ENCODE measurements at regions not wholly inside any gene's neighbourhood (a gene's known extent, or its start where the extent isn't known, plus 50 kb on each side); places are given as distances from the start of the nearest gene placed in this dataset.

DNA sequence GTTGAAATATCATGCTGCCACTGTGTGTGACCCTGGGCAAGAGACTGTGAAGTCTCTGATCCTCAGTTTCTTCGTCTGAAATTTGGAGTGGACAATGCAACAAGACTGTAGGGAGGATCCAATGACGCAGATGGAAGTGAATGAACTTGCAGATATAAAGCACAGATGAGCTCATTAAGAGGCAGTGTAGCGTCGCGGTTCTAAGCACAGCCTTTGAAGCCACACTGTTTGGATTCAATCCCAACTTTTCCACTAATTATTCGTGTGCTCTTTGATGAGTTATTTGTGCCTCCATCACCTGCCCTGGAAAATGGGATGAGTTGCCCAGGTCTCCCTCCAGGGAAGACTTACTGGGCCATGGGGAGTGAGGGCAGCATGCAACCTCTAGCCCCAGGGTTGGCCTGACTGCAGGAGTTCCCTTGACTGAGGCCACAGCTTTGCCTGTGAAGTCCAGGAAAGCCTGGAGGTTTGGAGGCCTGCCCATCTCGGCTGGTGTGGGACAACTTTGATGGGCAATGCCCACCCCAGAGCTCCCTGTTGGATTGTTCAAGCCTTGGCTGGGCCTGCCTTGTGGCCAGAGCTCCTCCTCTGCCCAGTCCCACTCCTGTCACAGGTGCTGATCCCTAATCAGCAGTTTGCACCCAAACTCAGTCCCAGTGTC, 266.0 kb upstream of the B3GAT1 start:
- H3K79me2 ChIP-seq (ENCODE audit: insufficient read depth, low read length), result no peaks in the 10 kb centered on the region
- H4K91ac ChIP-seq (ENCODE audit: insufficient read length, low read depth, low read length), result no peak overlapping the region
- H3K4me1 ChIP-seq (ENCODE audit: insufficient read depth, low read length), result no peaks in the 10 kb centered on the region
- no peak overlapping the region for H4K5ac ChIP-seq (ENCODE audit: insufficient read length, low read depth, low read length)
- H3T11ph ChIP-seq (ENCODE audit: low read length), result no peak overlapping the region
- no peak overlapping the region for H3K4ac ChIP-seq (ENCODE audit: low read depth, low read length)
- H2BK15ac ChIP-seq (ENCODE audit: low read depth, low read length), result no peak overlapping the region
- H3K9me3 ChIP-seq (ENCODE audit: control insufficient read depth, low read depth, low read length), result no peaks in the 10 kb centered on the region
- no peaks in the 10 kb centered on the region for H3K79me1 ChIP-seq (ENCODE audit: insufficient read depth, low read depth, low read length, poor library complexity, severe bottlenecking)
- DNase-seq, result no peak
- H2BK20ac ChIP-seq (ENCODE audit: low read depth, low read length, poor library complexity, severe bottlenecking), result no peak overlapping the region
- peaks cover 0 to 4% of the 10 kb centered on the region in 2 experiments; a peak in 2 of 5 replicates for H3K9me3 Mint-ChIP-seq
- H3K27me3 ChIP-seq (ENCODE audit: insufficient read depth, low read length), result no peaks in the 10 kb centered on the region
- no peaks in the 10 kb centered on the region for H3K4me1 Mint-ChIP-seq
- no peak overlapping the region for H3K4me3 Mint-ChIP-seq
- no peak overlapping the region for H2AK5ac ChIP-seq (ENCODE audit: insufficient read length, low read length)
- H2BK5ac ChIP-seq (ENCODE audit: insufficient read length, low read length), result no peak overlapping the region
- TF ChIP-seq, protein P1, sequence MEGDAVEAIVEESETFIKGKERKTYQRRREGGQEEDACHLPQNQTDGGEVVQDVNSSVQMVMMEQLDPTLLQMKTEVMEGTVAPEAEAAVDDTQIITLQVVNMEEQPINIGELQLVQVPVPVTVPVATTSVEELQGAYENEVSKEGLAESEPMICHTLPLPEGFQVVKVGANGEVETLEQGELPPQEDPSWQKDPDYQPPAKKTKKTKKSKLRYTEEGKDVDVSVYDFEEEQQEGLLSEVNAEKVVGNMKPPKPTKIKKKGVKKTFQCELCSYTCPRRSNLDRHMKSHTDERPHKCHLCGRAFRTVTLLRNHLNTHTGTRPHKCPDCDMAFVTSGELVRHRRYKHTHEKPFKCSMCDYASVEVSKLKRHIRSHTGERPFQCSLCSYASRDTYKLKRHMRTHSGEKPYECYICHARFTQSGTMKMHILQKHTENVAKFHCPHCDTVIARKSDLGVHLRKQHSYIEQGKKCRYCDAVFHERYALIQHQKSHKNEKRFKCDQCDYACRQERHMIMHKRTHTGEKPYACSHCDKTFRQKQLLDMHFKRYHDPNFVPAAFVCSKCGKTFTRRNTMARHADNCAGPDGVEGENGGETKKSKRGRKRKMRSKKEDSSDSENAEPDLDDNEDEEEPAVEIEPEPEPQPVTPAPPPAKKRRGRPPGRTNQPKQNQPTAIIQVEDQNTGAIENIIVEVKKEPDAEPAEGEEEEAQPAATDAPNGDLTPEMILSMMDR (conservative IDR thresholded peaks at IDR 0.05), result no peak
- no peak overlapping the region for H4K8ac ChIP-seq (replicated peaks; ENCODE audit: insufficient read length, low read depth, low read length)
- no peak overlapping the region for H2AFZ ChIP-seq (ENCODE audit: low read length)
- H4K20me1 ChIP-seq (ENCODE audit: control insufficient read depth, insufficient read depth, insufficient read length), result no peaks in the 10 kb centered on the region
- no peak overlapping the region for H3K27ac ChIP-seq (ENCODE audit: insufficient read length, low read depth, low read length)
- no peak overlapping the region for H3K4me2 ChIP-seq (ENCODE audit: insufficient read depth, insufficient read length, low read length)
- H3K36me3 Mint-ChIP-seq (ENCODE audit: insufficient read depth in 1 of 3, low read depth in 3 of 3), result no peaks in the 10 kb centered on the region
- no peak overlapping the region for H3K9ac ChIP-seq (ENCODE audit: extremely low read depth, insufficient read length, low read length)
- H2BK12ac ChIP-seq (ENCODE audit: insufficient read length, low read depth, low read length), result no peak overlapping the region
- peaks cover 4% of the 10 kb centered on the region; the same call in 1 of the 2 replicates for H3K27me3 Mint-ChIP-seq (ENCODE audit: low read depth)
- no peak overlapping the region for H3K14ac ChIP-seq (ENCODE audit: insufficient read depth, low read length)
- no peak overlapping the region for H3K18ac ChIP-seq (ENCODE audit: insufficient read length, low read depth, low read length)
- no peak overlapping the region for H3K23ac ChIP-seq (ENCODE audit: insufficient read length, low read depth, low read length)
- H3K56ac ChIP-seq (ENCODE audit: insufficient read length, low read depth, low read length), result no peak overlapping the region
- no peak overlapping the region for H2BK120ac ChIP-seq (ENCODE audit: low read depth, low read length, poor library complexity, severe bottlenecking)
- no CpG with 5 or more reads among the region's 7 CpGs for WGBS (ENCODE audit: extremely low coverage, insufficient read length, low lambda C conversion rate)
- H3K23me2 ChIP-seq (ENCODE audit: insufficient read length, low read depth, low read length, poor library complexity, severe bottlenecking), result no peaks in the 10 kb centered on the region
- no peak overlapping the region for H3K27ac Mint-ChIP-seq
